GM12864 (cell line): ENCODE measurements at regions not wholly inside any gene's neighbourhood (a gene's known extent, or its start where the extent isn't known, plus 50 kb on each side); places are given as distances from the start of the nearest gene placed in this dataset.
"Not testable (repeated sequence)": the region's sequence is repeated elsewhere in the genome, so short reads cannot be mapped to it uniquely, and the experiment has no call there.

Experiments used
- DNase-seq: peaks from one replicate; pipeline ENCODE4 v3.0.0-alpha.2; 2011; ENCODE audit warnings: low read depth
- H3K4me3 ChIP-seq: 2 replicates; pipeline ENCODE4 v1.5.1; 2011; ENCODE audit warnings: mild to moderate bottlenecking, low read depth, low read length, control low read depth
- TF ChIP-seq, protein P1 (sequence below): IDR thresholded peaks from 2 replicates; pipeline ENCODE4 v1.5.1; 2011; ENCODE audit warnings: low read depth, mild to moderate bottlenecking, moderate library complexity, low read length, control low read depth, inconsistent platforms; ENCODE audit errors: missing control alignments

DNA sequence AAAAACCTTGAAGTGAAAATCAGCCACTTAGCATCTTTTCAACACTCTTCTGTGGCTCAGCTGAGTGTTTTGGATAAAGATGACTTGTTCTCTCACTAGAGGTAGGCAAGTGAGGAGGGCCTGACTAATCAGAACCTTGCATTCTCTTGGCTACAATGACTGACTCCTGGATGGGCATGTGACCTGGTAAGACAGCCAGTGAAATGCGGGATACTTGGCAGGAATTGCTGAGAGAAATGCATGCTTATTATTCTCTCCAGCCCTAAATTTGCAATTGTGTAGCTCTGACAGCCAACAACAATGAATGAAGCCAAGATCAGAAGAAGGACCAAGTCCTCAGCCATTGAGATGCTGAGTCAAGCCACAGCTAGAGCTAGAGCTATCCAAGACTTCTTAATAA is 490.5 kb upstream of the ZNF608 start:
- TF ChIP-seq, protein P1, sequence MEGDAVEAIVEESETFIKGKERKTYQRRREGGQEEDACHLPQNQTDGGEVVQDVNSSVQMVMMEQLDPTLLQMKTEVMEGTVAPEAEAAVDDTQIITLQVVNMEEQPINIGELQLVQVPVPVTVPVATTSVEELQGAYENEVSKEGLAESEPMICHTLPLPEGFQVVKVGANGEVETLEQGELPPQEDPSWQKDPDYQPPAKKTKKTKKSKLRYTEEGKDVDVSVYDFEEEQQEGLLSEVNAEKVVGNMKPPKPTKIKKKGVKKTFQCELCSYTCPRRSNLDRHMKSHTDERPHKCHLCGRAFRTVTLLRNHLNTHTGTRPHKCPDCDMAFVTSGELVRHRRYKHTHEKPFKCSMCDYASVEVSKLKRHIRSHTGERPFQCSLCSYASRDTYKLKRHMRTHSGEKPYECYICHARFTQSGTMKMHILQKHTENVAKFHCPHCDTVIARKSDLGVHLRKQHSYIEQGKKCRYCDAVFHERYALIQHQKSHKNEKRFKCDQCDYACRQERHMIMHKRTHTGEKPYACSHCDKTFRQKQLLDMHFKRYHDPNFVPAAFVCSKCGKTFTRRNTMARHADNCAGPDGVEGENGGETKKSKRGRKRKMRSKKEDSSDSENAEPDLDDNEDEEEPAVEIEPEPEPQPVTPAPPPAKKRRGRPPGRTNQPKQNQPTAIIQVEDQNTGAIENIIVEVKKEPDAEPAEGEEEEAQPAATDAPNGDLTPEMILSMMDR = no peak
- DNase-seq = no peak
- H3K4me3 ChIP-seq = no peak overlapping the region

DNA sequence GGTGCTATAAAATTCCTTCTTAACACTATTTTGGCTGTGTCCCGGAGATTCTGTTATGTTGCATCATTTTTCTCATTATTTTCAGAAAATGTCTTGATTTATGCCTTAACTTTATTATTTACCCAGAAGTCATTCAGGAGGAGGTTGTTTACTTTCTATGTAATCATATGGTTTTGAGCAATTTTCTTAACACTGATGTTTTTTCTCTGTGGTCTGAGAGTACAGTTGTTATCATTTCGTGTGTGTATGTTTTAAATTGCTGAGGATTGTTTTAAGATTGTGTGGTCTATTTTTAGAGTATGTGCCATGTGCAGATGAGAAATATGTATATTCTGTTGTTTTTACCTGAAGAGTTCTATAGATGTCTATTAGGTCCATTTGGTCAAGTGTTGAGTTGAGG is 498.1 kb upstream of the ZNF608 start:
- no peak for DNase-seq
- no peak overlapping the region for H3K4me3 ChIP-seq

DNA sequence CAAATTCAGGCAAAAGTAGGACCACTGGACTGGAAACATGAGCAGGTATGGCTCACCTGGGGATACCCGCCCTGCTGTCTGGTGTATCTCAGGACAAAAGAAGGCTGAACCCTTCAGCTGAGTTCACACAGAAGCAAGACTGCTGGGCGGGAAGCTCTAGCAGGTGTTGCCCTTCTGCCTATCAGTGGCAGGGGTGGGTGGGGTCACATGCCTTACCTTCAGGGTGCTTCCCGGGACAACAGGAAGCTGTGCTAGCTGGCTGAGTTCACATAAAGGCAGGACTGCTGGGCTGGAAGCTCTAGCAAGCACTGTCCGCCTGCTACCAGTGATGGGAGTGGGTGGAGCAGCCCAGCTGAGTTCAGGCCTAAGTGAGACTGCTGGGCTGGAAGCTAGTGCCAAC is 498.8 kb upstream of the ZNF608 start:
- H3K4me3 ChIP-seq = no peak overlapping the region
- DNase-seq = no peak
- TF ChIP-seq, protein P1 = no peak

More for the DNA sequence above, 498.1 kb upstream of the ZNF608 start:
- TF ChIP-seq, protein P1 = no peak

DNA sequence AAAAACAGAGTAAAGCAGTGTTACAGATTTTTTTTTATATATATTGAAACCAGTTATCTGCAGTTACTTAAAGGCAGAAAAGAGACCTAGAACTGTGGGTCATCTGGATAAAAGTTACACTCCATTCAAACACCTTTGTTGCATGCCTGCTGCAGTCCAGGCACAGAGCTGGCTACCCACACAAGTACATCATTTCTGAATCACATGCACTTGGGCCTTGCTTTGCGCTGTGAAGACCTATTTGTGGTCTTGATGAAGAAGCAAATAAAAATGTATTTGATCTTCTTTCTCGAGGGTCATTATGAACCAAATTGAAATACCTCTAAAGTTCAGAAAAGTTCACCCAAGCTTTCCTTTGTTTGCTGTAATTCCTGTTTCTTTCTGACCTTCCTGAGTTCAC is 503.0 kb upstream of the ZNF608 start:
- no peak overlapping the region for H3K4me3 ChIP-seq
- TF ChIP-seq, protein P1 = no peak
- no peak for DNase-seq

DNA sequence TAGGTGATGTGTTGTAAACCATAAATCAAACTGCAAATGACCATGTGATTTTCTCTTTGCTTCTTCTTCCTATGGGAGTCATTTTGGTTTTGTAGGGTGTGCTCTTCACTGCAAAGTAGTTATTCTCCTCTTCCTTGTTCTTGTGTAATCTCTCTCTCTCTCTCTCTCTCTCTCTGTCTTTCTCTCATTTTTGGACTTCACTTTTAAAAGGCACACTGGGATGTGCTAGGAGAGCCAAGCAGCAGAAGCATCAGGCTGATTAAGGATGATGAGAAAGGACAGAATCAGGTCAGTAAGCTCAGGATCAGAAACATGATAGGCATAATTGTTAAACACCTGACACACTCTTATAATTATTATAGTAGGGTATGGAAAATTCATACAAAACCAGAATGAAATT is 505.3 kb upstream of the ZNF608 start:
- no peak for DNase-seq
- TF ChIP-seq, protein P1 = no peak
- no peak overlapping the region for H3K4me3 ChIP-seq

DNA sequence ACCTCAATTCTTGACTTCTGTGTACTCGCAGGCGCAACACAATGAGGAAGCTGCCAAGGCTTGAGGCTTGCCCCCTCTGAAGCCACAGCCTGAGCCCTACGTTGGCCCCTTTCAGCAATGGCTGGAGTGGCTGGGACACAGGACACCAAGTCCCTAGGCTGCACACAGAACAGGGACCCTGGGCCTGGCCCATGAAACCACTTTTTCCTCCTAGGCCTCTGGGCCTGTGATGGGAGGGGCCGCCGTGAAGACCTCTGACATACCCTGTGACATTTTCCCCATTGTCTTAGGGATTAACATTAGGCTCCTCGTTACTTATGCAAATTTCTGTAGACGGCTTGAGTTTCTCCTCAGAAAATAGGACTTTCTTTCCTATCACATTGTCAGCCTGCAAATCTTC is 507.2 kb upstream of the ZNF608 start:
- not testable (repeated sequence) for DNase-seq, H3K4me3 ChIP-seq

DNA sequence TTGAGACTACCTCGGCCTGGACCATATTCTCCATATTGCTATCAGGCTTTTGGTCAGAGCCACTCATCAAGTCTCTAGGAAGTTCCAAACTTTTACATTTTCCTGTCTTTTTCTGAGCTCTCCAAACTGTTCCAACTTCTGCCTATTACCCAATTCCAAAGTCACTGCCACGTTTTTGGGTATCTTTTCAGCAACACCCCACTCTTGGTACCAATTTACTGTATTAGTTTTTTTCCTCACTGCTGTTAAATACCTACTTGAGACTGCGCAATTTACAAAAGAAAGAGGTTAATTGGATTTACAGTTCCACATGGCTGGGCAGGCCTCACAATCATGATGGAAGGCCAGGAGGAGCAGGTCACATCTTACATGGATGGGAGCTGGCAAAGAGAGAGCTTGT is 507.8 kb upstream of the ZNF608 start:
- H3K4me3 ChIP-seq = no peak overlapping the region
- DNase-seq = no peak
- TF ChIP-seq, protein P1 = no peak

DNA sequence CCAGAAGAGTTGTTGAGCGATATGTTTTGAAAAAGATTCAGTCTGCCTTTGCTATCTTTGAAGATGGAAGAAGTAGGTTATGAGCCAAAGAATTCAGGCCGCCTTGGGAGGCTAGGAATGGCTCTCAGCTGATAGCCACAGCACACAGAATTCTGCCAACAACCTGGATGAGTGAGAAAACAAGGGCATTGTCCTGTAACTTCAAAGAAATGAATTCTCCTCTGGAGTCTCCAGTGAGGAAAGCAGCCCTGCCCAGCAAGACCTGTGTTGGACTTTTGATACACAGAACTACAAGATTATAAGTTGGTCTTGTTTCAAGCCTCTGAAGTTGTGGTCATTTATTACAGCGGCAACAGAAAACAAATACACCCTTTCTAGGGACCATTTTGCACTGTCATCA is 509.9 kb upstream of the ZNF608 start:
- TF ChIP-seq, protein P1 = no peak
- no peak overlapping the region for H3K4me3 ChIP-seq
- no peak for DNase-seq
